Breast epithelium (tissue), 4 donors: ENCODE measurements at regions not wholly inside any gene's neighbourhood (a gene's known extent, or its start where the extent isn't known, plus 50 kb on each side); places are given as distances from the start of the nearest gene placed in this dataset.

Experiments used
- DNase-seq, 2 donors: peaks; one replicate each; pipeline ENCODE4 v3.0.0-alpha.2; 2019; ENCODE audit warnings: low spot score in 2 of 2
- H3K27ac ChIP-seq, 2 donors: fragments of 200-600 bp; sonication (generic) in 1 of 2; one replicate each; pipeline ENCODE4 v1.5.1; 2016 to 2019; ENCODE audit warnings: mild to moderate bottlenecking in 1 of 2
- H3K27me3 ChIP-seq, 2 donors: fragments of 200-600 bp; sonication (generic) in 1 of 2; one replicate each; pipeline versions ENCODE4 v1.5.1 to v1.6.0; 2017 to 2019; ENCODE audit warnings: control low read depth in 1 of 2, mild to moderate bottlenecking in 1 of 2
- H3K36me3 ChIP-seq: fragments of 200-600 bp; one replicate; pipeline ENCODE4 v1.5.1; 2019
- H3K4me1 ChIP-seq, 2 donors: fragments of 200-600 bp; sonication (generic); one replicate each; pipeline ENCODE4 v1.5.1; 2016 to 2019; ENCODE audit warnings: control low read depth in 1 of 2
- H3K4me3 ChIP-seq, 3 donors: fragments of 200-600 bp; sonication (generic); 1 replicate in 2 of 3; 2 replicates in 1 of 3; pipeline ENCODE4 v1.5.1; 2016 to 2019; ENCODE audit warnings: mild to moderate bottlenecking in 3 of 3, moderate library complexity in 2 of 3
- H3K9me3 ChIP-seq, 2 donors: fragments of 200-600 bp; sonication (generic) in 1 of 2; one replicate each; pipeline ENCODE4 v1.5.1; 2016 to 2019; ENCODE audit warnings: control low read depth in 1 of 2
- CTCF ChIP-seq, 3 donors: fragments of 450-650 bp; IDR thresholded peaks; one replicate each; pipeline ENCODE4 v1.5.1; 2016 to 2017; ENCODE audit warnings: antibody characterized with exemption in 3 of 3, mild to moderate bottlenecking in 3 of 3, moderate library complexity in 3 of 3
- POLR2A ChIP-seq: fragments of 450-650 bp; IDR thresholded peaks from one replicate; pipeline ENCODE4 v1.6.1; 2016; ENCODE audit warnings: antibody characterized with exemption, mild to moderate bottlenecking, moderate library complexity
- POLR2AphosphoS5 ChIP-seq, 3 donors: sonication (generic); formaldehyde crosslinking; IDR thresholded peaks; one replicate each; pipeline ENCODE4 v1.6.1; 2017; ENCODE audit warnings: antibody characterized with exemption in 3 of 3
- intact Hi-C: fragments of 100-400 bp; cut with DNase I; formaldehyde crosslinking; loops from one replicate; pipeline ENCODE4 v1.15.1; 2023; ENCODE audit warnings: low total_unique reads

- TF ChIP-seq POLR2AphosphoS5 (IDR thresholded peaks at IDR 0.05): no peak
- no peak for TF ChIP-seq POLR2A
- no peak for TF ChIP-seq CTCF (IDR thresholded peaks at IDR 0.05)
- H3K27me3 ChIP-seq: no peaks in the 10 kb centered on the region
- no peak overlapping the region for H3K27ac ChIP-seq
- no peaks in the 10 kb centered on the region for H3K36me3 ChIP-seq
- no peaks in the 10 kb centered on the region for H3K9me3 ChIP-seq
- H3K4me3 ChIP-seq: no peak overlapping the region
- DNase-seq: no peak
- intact Hi-C loops: no loop called here
- no peaks in the 10 kb centered on the region for H3K4me1 ChIP-seq
These were observed 149.7 kb downstream of the ESM1 start for GRCh38 chr5:54835647-54836046.

GRCh38 chr5:54834121-54834842 lies 151.1 kb downstream of the ESM1 start:
- H3K27me3 ChIP-seq: no peaks in the 10 kb centered on the region
- peak in 1 of 2 donors; percentile 54 for DNase-seq
- H3K27ac ChIP-seq: no peak overlapping the region
- H3K4me1 ChIP-seq: no peaks in the 10 kb centered on the region
- H3K9me3 ChIP-seq: no peaks in the 10 kb centered on the region
- no peaks in the 10 kb centered on the region for H3K36me3 ChIP-seq
- no peak overlapping the region for H3K4me3 ChIP-seq
- intact Hi-C loops: no loop called here
- peak in 1 of 3 donors; percentile 52 for TF ChIP-seq POLR2AphosphoS5 (IDR thresholded peaks at IDR 0.05)
- no peak for TF ChIP-seq CTCF (IDR thresholded peaks at IDR 0.05)
- no peak for TF ChIP-seq POLR2A

GRCh38 chr5:54833590-54833989 lies 151.8 kb downstream of the ESM1 start:
- Histone ChIP-seq H3K27me3 (no peaks in the 10 kb centered on the region), H3K9me3 (no peaks in the 10 kb centered on the region), H3K36me3 (no peaks in the 10 kb centered on the region), H3K27ac (no peak overlapping the region), H3K4me1 (no peaks in the 10 kb centered on the region), H3K4me3 (no peak overlapping the region)
- DNase-seq: no peak
- TF ChIP-seq CTCF (IDR thresholded peaks at IDR 0.05): no peak
- intact Hi-C loops: no loop called here

GRCh38 chr5:54832858-54833257 lies 152.5 kb downstream of the ESM1 start:
- intact Hi-C loops: no loop called here
- no peaks in the 10 kb centered on the region for H3K36me3 ChIP-seq
- H3K4me3 ChIP-seq: no peak overlapping the region
- H3K27me3 ChIP-seq: no peaks in the 10 kb centered on the region
- DNase-seq: no peak
- TF ChIP-seq POLR2AphosphoS5 (IDR thresholded peaks at IDR 0.05) (no peak), POLR2A (no peak), CTCF (IDR thresholded peaks at IDR 0.05) (no peak)
- H3K9me3 ChIP-seq: no peaks in the 10 kb centered on the region
- H3K27ac ChIP-seq: no peak overlapping the region
- no peaks in the 10 kb centered on the region for H3K4me1 ChIP-seq

- no peak overlapping the region for H3K27ac ChIP-seq
- no peaks in the 10 kb centered on the region for H3K27me3 ChIP-seq
- DNase-seq: no peak
- no peak overlapping the region for H3K4me3 ChIP-seq
- H3K4me1 ChIP-seq: no peaks in the 10 kb centered on the region
- peaks cover 0 to 3% of the 10 kb centered on the region in 2 donors for H3K9me3 ChIP-seq
- no peaks in the 10 kb centered on the region for H3K36me3 ChIP-seq
- intact Hi-C loops: no loop called here
- no peak for TF ChIP-seq POLR2A
- TF ChIP-seq CTCF (IDR thresholded peaks at IDR 0.05): no peak
- TF ChIP-seq POLR2AphosphoS5 (IDR thresholded peaks at IDR 0.05): no peak
These were observed 153.3 kb downstream of the ESM1 start for GRCh38 chr5:54832045-54832444.
